LNCaP clone FGC (cell line): ENCODE measurements at regions not wholly inside any gene's neighbourhood (a gene's known extent, or its start where the extent isn't known, plus 50 kb on each side); places are given as distances from the start of the nearest gene placed in this dataset.

Source experiments
- DNase-seq: peaks from one replicate; pipeline ENCODE4 v3.0.0-alpha.2; 2011; ENCODE audit warnings: low read depth
- H3K4me3 ChIP-seq: 2 replicates; pipeline ENCODE4 v1.5.1; 2011; ENCODE audit warnings: mild to moderate bottlenecking, low read depth, low read length, control low read depth
- CTCF ChIP-seq: IDR thresholded peaks from 2 replicates; pipeline ENCODE4 v1.5.1; 2012; ENCODE audit warnings: mild to moderate bottlenecking; ENCODE audit not compliant: control insufficient read depth, insufficient read depth; ENCODE audit errors: extremely low read depth

GRCh38 chr4:84099599-84099998, 399.5 kb downstream of the NKX6-1 start:
- no peak overlapping the region for H3K4me3 ChIP-seq
- TF ChIP-seq CTCF, result no peak
- no peak for DNase-seq

GRCh38 chr4:84091266-84091665, 407.8 kb downstream of the NKX6-1 start:
- no peak for TF ChIP-seq CTCF
- DNase-seq, result no peak
- H3K4me3 ChIP-seq, result no peak overlapping the region

- TF ChIP-seq CTCF, result no peak
- no peak for DNase-seq
These were observed 409.2 kb downstream of the NKX6-1 start for GRCh38 chr4:84089652-84090437.

GRCh38 chr4:84085986-84086385, 413.1 kb downstream of the NKX6-1 start:
- TF ChIP-seq CTCF, result no peak
- H3K4me3 ChIP-seq, result no peak overlapping the region
- no peak for DNase-seq

More at GRCh38 chr4:84089652-84090437, 409.2 kb downstream of the NKX6-1 start:
- no peak overlapping the region for H3K4me3 ChIP-seq

GRCh38 chr4:84070289-84070688, 428.8 kb downstream of the NKX6-1 start:
- TF ChIP-seq CTCF, result no peak
- no peak overlapping the region for H3K4me3 ChIP-seq
- DNase-seq, result no peak

- DNase-seq, result no peak
- no peak overlapping the region for H3K4me3 ChIP-seq
- no peak for TF ChIP-seq CTCF
These were observed 435.5 kb downstream of the NKX6-1 start for GRCh38 chr4:84063619-84064018.

- H3K4me3 ChIP-seq, result no peak overlapping the region
- DNase-seq, result no peak
- TF ChIP-seq CTCF, result no peak
These were observed 440.9 kb downstream of the NKX6-1 start for GRCh38 chr4:84058201-84058600.
